NCI-H1105 treated with DMSO at 0.1 percent for 48 hours (cell line): ENCODE measurements at regions not wholly inside any gene's neighbourhood (a gene's known extent, or its start where the extent isn't known, plus 50 kb on each side); places are given as distances from the start of the nearest gene placed in this dataset.
A peak's percentile ranks its signal among the peaks of the same experiment; 100 is the strongest.

Source experiments
- DNase-seq: peaks from one replicate; lab custom pipeline; 2025; lab: John Stamatoyannopoulos, UW

DNA sequence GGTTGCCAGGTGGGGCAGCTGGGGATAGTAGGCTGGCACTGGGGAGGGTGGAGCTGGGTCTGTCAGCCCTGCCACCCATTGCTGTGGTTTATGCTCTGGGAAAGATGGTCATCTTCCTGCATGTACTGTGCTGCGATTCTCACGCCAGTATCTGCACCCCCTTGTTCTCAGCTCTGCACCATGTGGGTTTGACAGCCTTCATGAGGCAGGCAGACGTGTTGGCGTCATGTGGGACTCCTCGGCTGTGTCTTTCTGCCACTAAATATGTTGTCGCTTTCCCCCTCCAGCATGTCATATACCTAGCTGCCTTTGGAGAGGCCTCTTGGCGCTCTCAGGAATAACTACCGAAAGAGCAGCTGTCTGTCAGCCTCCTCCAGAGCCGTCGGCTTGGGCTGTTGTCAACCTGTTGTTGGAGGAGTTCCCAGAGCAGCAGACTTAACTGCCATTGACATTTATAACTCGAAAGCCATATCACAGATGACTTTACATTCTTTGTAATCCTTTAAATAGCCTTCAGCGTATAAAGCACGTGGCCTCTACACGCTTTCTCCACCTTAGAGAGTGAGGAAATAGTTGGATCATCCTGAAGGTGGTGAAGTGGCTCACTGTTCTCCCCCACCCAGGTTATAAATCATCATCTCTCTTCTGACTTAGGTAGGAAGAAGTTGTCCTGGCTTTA, 80.4 kb upstream of the MGAT5 start:
- peak; percentile 91 for DNase-seq

DNA sequence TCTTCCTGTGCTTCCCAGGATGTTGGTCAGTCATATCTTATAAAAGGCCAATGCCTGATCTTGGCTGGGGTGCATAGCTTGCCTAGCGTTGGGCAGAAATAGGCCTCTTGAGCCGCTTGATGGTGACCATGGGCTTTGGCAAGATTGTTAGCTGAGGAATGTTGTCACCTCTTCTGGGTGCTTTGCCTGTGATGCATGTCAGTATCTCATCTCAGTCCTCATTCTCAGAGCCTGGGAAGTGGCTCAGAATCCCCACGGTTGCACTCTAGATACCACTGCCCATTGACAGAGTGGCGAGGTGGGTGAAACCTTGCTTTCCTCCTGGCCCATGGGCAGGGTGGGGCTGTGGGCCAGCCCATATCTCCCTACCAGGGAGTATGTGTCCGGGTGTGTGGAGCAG, 79.2 kb upstream of the MGAT5 start:
- no peak for DNase-seq

DNA sequence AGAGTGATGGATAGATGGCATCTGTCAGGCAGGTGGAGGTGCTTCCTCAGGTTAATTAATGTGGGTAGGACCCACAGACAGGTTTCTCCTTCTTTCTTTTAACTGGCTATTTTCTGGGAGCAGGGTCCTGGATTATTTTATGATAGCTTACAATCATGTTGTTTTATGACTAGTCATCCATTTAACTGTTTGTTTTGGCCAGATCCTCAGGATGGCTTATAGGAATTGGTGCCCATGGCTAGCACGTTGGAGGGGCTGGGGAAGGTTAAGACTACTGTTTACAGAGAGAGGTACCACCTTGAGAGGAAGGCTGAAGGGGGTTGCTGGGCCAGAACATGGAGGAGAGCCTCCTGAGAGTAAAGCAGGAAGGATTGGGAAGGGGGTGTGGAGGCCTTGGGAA, 78.0 kb upstream of the MGAT5 start:
- DNase-seq: no peak

DNA sequence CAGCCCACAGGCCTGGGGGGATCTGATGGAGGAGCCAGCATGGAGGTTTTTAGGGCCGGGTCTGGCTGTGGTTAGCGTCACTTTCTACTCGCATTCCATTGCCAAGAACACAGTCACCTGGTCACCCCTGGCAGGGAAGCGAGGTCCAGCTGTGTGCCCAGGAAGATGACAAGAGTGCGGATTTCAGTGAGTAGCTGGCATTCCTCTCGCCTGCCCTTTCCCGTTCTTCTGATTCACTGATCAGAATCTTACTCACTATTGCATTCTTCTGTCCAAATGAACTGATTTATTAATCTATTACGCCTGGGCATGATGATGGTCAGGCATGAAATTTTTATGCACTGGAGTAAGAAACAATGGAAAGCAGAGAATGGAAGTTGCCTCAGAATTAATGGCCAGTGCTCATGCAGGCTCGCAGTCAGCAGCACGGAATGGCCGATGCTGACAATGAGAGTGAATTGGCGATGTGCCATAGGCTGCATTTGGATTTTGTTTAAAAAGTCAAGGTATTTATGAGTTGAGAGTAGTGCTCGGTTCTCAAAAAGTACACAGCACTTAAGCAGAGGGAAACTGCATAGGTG, 76.4 kb upstream of the MGAT5 start:
- DNase-seq: peak; percentile 24

DNA sequence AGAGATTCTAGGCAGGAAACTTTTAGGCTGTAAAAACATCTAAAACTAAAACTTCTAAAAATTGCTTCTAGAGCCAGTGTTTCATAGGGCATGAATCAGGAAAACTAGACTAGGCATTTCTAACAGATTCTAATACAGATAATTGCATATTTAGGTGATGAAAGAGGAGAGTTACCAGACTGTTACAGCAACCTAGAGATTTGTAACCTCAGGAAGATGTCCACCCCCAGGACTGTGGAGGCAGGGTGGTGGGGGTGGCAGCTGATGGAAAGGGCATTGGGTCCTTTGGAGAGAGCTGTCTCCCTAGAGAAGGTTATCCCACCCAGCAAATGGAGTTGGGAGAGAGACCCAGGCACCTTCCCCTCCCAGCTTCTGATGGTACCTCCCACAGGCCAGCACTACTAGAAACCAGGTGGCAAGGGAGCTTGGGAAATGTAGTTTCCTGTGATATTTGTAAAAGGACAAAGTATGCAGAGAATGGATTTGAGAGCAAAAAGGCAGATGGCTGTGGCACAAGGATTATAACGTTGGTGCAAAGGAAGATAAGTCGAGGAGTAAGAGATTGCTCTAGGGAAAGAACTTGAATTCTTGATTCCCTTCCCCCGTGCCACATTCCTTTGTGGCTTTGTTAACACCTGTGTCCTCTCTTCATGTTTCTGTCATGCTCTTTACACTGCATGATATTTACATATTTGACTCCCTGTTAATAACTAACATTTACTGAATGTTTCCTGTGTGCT, 75.6 kb upstream of the MGAT5 start:
- no peak for DNase-seq

DNA sequence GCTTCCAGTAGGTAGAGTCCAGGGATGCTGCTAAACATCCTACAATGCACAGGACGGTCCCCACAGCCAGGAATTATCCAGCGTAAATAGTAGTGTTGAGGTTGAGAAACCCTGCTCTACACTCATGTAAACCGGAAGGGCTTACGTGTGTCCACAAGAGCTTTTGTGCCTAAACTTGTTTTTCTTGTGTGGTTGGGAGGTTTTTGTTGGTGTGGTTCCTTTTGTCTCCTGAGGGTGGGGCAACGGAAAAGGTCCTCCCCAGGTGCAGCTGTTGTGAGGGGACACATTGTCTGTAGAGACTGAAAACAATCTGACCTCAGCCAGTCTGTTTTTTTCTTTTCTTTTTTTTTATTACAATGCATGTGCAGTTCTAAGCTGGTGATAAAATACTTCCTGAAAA, 72.7 kb upstream of the MGAT5 start:
- no peak for DNase-seq

DNA sequence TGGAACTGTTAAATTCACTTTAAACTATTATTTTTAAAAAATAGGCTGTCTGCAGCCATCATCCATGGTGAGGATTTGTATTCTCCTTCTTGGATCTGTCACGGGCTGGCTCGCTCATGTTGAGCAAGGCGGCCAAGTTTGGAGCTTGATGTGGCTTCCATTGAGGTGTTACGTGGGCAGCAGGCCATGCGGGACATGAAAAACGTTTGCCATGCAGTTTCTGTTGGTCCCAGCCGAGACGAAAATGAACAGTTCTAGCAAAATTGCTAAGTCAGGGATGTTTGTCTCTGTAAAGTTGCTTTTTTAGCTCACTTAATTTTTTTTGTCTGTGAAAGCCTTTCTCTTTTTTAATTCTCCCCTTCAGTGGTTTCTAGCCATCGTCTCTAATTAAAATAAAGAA, 70.2 kb upstream of the MGAT5 start:
- no peak for DNase-seq

DNA sequence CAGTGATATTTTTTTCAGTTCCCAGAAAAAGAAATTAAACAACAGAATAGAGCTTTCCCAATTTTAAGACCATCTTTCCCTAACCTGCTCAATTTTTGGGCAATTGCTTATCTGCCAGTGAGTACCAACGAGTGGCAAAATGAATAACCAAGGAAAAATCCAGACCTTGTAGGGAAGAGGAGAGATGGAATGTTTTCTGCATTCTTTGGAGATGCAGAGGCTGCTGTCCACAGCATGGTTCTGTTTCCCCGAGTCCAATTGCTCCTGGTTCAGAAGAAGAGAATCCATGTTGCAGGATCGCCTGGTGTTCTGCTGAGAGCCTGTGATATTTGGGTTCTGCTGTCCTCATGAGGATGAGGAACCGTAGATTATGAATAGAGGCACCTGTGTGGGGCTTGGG, 68.2 kb upstream of the MGAT5 start:
- DNase-seq: no peak

DNA sequence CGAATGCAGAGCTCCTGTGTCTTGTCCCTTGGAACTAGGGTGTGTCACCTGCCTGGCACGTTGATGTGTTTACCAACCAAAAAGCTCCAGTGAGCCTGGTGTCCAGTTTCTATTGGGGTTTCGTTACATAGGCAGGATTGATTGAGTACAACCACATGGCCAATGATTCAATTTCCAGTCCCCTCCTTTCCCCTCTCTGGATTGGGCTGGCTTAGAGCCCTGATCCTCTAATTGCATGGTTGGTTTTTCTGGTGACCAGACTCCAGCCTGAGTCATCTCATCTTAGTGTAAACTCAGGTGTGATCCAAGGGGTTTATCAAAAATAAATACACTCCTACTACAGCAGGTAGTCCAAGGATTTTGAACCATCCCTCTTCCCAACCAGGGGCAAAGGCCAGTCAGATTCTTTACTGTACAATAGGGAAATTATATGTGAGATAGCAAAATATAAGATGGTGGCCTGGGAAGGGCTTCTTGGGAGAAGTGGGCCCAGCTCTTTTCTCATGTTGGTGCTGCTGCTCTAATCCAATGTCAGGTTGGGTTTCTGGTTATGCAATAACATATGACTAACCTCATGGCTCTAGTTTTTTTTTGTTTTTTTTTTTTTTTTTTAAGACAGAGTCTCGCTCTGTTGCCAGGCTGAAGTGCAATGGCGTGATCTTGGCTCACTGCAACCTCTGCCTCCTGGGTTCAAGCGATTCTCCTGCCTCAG, 64.7 kb upstream of the MGAT5 start:
- no peak for DNase-seq

DNA sequence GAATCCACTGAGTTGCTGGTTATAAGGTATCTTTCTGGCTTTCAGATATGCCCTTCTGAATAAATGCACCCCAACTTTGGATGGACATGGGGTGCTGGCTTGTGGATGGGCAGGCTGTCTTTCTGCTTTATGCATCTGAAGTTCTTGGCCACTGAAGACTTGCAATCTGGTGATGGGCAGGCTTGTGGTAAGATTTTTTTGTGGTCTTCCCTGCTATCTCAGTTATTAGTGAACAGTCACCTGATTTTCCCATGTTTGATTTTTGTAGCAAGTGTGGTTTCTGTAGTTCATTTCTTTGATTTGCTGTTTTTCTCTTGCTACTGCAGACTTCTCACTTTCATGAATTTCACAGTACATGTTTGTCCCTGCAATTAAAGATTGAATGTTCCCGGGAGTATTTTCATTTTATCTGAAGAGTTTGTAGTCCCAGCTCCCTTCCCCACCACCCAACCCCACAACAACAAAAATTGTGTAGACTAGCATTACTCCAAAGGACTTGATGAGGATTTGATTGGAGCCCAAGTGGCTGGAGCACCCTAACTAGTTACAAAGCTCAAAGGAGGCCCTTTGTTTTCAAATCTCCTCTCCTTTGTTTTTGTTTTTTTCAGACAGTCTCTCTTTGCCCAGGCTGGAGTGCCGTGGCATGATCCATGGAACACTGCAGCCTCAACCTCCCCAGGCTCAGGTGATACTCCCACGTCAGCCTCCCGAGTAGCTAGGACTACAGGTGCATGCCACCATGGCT, 63.6 kb upstream of the MGAT5 start:
- DNase-seq: no peak

DNA sequence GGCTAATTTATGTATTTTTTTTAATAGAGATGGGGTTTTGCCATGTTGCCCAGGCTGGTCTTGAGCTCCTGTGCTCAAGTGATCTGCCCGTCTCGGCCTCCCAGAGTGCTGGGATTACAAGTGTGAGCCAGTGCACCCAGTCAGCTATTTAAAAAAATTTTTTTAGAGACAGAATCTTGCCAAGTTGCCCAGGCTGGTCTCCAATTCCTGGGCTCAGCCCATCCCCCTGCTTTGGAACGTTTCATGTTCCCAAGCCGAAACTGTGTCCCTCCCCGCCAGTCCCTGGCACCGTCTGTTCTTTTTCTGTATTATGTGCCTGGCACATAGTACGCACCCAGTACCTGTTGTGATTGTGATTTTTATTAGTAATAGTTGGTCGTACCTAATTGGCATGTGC, 63.1 kb upstream of the MGAT5 start:
- DNase-seq: no peak

DNA sequence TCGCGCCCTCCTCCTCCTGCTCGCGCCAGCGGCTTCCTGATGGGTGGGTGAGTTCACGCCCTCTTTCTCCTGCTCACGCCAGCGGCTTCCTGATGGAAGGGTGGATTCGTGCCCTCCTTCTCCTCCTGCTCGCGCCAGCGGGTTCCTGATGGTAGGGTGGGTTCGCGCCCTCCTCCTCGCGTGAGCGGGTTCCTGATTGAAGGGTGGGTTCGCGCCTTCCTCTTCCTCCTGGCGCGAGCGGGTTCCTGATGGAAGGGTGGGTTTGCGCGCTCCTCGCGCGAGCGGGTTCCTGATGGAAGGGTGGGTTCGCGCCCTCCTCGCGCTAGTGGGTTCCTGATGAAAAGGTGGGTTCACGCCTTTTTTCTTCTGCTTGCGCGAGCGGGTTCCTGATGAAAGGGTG, 62.0 kb upstream of the MGAT5 start:
- DNase-seq: no peak

DNA sequence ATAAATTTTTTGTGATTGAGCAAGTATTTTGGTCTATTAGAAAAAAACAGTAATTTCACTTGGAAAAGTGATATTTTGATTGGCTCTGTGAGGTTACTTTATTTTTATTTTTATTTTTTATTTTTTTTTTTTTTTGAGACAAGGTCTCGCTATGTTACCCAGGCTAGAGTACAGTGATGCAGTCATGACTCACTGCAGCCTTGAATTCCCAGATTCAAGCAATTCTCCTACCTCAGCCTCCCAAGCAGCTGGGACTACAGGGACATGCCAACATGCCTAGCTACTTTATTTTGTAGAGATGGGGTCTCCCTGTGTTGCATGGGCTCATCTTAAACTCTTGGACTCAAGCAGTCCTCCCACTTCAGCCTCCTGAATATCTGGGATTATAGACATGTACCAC, 60.9 kb upstream of the MGAT5 start:
- DNase-seq: no peak

DNA sequence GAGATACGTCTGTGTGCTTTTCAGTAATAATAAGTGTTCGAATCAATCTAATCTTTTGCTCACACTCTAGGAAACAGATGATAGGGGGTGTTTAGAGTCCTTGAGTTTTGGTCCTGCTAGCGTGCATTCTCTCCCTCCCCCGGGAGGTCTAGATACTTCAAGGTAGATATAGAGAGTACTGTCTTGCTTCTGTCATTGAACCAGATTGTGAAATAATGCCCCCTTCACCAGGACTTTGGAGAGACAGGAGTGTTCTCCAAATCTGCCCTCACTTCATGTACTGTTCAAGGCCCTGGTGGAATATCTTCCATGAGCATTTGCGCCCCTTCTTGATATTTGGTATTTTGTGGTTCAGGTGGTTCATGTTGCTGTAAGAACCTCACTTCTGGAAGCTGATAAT, 59.4 kb upstream of the MGAT5 start:
- no peak for DNase-seq

DNA sequence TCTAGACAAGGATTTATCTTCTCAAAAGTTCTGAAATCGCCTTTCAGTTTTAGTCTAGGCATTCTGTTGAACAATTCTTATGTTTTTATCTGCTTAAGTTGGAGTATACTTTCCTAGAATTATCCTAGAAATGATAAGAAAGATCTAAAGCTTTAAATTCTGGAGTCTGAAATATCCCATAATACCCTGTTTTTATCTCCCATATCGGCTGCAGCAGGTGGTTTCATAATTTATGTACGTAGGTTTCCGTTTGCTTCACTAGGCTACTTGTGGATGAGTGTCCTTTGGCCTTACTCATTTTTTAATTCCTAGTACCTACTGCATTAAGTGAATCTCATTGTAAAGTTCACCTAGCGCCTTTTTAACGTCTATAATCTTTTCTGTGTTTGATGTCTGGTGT, 58.5 kb upstream of the MGAT5 start:
- DNase-seq: no peak

DNA sequence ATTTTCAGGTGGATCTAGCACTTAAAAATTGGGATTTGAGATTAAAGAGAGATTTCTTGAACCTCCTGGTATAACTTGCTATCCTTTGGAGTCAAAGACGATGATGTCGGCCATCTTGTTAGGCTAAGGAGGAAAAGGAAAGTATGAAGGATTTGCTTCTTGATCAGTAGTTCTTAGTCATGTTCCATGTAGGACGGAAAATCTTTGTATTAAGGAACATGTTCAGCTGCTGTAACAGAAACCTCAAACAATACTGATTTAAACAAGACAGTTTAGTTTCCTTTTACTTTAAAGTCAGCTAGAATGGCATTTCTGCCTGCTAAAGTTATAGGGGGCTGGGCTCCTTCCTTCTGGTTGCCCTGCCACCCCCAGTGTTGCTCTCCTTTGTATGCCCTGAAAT, 56.4 kb upstream of the MGAT5 start:
- DNase-seq: no peak

DNA sequence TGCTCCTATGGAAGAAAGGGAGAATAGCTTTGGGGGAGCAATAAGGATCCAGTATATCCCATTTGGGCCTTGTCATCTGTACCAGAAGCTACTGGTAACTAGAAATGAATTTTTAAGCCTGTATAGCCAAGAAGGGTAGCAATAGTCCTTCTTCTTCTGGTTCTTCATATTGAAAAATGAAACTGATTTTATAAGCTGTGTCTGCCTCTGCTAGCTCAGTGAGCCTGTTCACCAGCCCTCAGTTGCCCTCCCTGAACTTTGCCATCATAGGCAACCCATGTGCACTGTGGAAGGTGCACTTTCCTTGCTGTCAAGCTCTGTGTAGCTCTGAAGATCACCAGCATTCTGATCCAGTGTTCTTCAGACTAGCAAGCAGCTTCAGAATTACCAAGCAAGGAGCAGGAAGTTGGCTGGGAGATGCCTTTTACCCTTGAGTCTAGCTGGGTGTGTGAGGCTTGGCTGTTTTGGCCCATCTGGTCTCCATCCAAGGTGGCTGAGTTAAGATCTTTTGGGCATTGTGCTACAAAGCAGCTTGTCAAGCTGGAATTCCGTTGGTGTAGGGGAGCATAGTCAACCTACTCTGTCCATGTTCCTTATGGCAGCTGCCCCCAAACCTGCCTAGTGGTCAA, 55.8 kb upstream of the MGAT5 start:
- no peak for DNase-seq

DNA sequence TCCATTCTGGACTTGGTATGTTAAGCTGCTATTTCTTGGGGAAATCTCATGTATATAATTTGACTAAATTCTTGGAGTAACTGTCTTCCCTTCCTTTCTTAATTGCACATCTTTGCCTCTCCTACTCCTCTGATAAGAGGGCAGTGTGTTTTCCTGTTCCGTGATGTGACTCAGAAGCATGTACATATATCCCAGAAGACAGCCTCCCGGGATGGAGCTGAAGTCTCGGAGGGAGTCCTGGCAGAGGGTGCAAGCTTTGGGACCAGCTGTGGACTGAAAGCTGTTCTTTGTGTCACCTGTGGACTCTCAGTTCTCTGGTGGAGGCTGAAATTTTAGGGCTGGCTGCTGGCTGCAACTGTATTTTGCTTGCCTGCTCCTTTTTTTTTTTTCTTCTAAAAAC, 54.7 kb upstream of the MGAT5 start:
- DNase-seq: no peak

DNA sequence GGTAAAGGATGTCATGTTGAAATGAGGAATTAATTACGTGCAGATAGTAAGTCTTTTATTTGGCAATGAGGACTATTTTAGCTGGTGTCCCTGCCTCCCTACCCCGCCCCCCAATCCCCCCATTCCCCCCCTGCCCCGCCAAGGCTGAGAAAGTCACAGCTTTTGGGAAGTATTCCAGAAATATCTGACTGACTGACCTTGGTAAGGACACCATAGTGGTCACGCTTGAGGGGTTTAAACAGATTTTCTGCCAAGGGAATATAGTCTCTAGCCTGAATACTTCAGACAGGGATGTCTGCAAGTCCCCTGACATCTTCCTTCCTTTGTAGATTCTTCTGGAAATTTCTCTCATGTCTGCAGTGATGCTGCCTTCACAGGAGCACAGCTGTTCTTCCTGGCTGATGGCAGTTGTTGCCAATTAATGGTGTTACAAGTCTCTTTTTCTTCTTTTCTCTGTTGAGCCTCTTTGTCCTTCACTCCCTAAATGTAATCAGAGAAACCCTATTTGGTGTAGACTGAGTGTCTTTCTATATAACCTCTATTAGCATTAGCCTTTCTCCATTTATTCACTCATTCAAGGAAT, 53.7 kb upstream of the MGAT5 start:
- no peak for DNase-seq

DNA sequence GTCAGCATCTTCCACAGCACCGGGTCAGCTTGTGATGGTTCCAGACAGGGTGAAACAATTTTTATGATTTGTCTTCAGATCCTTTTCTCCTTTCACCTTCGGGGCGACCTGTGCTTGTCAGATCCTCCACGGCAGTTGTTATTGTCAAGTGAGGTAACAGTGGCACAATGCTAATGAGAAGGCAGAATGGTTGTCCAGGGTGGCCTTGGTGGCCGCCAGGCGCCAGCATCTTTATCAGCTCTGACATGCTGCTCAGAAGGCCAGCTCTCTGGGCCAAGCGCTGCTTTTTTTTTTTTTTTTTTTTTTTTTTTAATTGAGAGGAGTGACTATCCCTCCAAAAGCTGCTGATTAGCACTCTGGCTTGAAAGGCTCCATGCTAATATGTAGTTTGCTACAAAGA, 52.3 kb upstream of the MGAT5 start:
- DNase-seq: no peak

DNA sequence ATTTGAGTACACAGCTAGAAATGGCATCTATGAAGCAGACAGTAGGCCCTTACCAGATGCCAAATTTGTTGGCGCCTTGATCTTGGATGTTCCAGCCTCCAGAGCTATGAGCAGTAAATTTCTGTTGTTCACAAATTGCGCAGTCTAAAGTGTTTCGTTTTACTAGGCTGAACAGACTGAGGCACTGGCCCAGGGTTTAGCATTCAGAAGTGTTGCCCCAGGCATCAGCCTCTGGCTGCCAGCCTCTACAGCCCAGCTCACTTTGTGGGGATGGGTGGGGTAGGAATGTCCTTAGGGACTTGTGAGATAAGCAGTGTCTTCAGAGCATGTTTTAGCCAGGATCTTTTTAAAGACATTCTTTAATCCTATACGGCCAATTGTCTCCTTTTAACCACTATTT, 51.5 kb upstream of the MGAT5 start:
- DNase-seq: no peak

DNA sequence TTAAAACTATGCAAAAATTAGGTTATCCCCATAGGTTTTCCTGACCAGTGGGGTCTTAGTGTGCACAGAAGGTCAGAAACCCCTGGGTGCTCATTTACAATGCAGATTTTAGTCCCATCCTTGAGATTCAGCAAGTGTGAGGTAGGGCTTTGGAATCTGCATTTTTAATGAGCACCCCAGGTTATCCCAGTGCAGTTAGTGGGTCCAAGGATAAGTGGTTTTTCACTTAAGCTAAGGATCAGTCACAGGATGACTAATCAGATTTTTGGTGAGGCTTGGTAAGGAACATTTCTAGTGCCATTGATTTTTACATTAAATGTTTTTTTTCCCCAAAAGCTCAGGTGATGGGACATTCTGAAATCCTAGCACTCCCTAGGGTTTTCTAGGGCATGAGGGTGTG, 50.7 kb upstream of the MGAT5 start:
- DNase-seq: no peak
